CMK (cell line): ENCODE measurements at regions not wholly inside any gene's neighbourhood (a gene's known extent, or its start where the extent isn't known, plus 50 kb on each side); places are given as distances from the start of the nearest gene placed in this dataset.

Experiments
- DNase-seq: peaks from one replicate; pipeline ENCODE4 v3.0.0-alpha.2; 2010; ENCODE audit warnings: low read depth

GRCh38 chr15:47333734-47334133 lies 383.6 kb upstream of the SEMA6D start:
- DNase-seq = no peak

GRCh38 chr15:47334805-47335535 lies 382.3 kb upstream of the SEMA6D start:
- no peak for DNase-seq

GRCh38 chr15:47337106-47337505 lies 380.2 kb upstream of the SEMA6D start:
- no peak for DNase-seq

- no peak for DNase-seq
Measured at GRCh38 chr15:47337836-47338235, 379.5 kb upstream of the SEMA6D start.

- DNase-seq = no peak
Measured at GRCh38 chr15:47338771-47339170, 378.5 kb upstream of the SEMA6D start.

- DNase-seq = no peak
Measured at GRCh38 chr15:47339800-47340570, 377.3 kb upstream of the SEMA6D start.

GRCh38 chr15:47340571-47340920 lies 376.8 kb upstream of the SEMA6D start:
- no peak for DNase-seq

- DNase-seq = no peak
Measured at GRCh38 chr15:47349179-47349578, 368.1 kb upstream of the SEMA6D start.

- no peak for DNase-seq
Measured at GRCh38 chr15:47351501-47351900, 365.8 kb upstream of the SEMA6D start.

GRCh38 chr15:47352217-47352616 lies 365.1 kb upstream of the SEMA6D start:
- DNase-seq = no peak

GRCh38 chr15:47355759-47356158 lies 361.5 kb upstream of the SEMA6D start:
- no peak for DNase-seq

GRCh38 chr15:47356297-47356696 lies 361.0 kb upstream of the SEMA6D start:
- DNase-seq = no peak

- DNase-seq = no peak
Measured at GRCh38 chr15:47358876-47359275, 358.4 kb upstream of the SEMA6D start.

- no peak for DNase-seq
Measured at GRCh38 chr15:47360305-47360704, 357.0 kb upstream of the SEMA6D start.

GRCh38 chr15:47362118-47362905 lies 355.0 kb upstream of the SEMA6D start:
- no peak for DNase-seq

GRCh38 chr15:47363653-47364052 lies 353.7 kb upstream of the SEMA6D start:
- DNase-seq = no peak

GRCh38 chr15:47364230-47365141 lies 352.8 kb upstream of the SEMA6D start:
- no peak for DNase-seq

GRCh38 chr15:47366884-47367283 lies 350.4 kb upstream of the SEMA6D start:
- DNase-seq = no peak

GRCh38 chr15:47367726-47368390 lies 349.4 kb upstream of the SEMA6D start:
- DNase-seq = no peak

GRCh38 chr15:47371939-47372338 lies 345.4 kb upstream of the SEMA6D start:
- no peak for DNase-seq

- DNase-seq = no peak
Measured at GRCh38 chr15:47374222-47374621, 343.1 kb upstream of the SEMA6D start.
